HG02610 (cell line): ENCODE measurements at regions not wholly inside any gene's neighbourhood (a gene's known extent, or its start where the extent isn't known, plus 50 kb on each side); places are given as distances from the start of the nearest gene placed in this dataset.
"Not testable (repeated sequence)": the region's sequence is repeated elsewhere in the genome, so short reads cannot be mapped to it uniquely, and the experiment has no call there.

Source experiments
- ATAC-seq: cut with Tn5 transposase; IDR thresholded peaks from one replicate; pipeline ENCODE4 v1.9.1; 2021; ENCODE audit warnings: mild to moderate bottlenecking, moderate library complexity; ENCODE audit not compliant: unreplicated experiment

DNA sequence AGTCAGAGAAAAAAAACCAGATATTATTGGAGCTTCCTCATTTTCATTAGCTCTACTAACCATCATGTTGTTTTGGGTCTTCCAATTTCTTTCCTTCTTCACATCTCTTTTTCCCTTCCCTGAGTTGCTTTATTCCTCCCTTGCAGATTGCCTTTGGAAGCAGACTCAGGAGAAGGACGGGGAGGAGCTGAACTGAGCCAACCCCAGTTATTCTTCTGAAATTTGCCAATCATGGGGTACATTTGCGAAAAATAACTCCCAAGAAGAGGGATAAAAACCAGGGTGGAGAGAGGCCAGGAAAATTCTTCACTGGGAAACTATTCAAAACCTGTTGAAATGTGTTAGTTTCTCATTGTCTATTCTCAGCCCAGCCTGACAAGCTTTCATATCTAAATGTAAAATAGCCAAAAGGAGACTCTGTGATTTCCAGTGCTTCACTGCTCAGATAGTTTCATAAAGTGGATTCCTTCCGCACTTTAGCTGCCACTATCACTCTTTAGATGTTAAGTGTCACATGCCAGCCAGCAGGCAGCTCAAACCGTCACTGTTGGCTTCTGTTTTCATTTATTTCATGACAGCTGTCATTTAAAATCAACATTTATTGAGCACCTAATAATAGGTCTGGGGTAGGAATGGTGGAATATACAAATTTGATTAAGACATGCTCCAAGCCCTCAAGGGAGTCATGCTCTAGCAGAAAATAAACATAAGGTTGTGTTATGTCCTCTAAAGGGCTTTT, 204.5 kb downstream of the SREK1 start:
- ATAC-seq = no peak

DNA sequence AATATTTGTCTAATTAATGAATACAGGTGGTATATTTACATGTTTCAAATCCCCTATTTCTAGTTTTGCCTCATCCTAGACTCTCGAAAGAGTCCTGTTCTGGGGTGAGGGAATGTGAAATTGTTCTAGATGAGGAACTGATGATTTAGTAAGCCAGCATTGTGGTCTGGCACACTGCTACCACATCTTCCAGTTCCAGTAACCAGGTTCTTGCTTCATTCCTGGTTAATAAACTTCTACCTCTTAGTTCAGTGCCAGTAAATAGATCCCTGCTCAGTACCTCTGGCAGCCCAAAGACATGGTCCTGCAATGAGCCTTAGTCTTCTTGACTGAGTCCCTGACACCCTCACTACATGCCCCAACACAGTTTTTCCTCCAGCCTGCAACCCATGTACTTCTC, 207.7 kb downstream of the SREK1 start:
- no peak for ATAC-seq

DNA sequence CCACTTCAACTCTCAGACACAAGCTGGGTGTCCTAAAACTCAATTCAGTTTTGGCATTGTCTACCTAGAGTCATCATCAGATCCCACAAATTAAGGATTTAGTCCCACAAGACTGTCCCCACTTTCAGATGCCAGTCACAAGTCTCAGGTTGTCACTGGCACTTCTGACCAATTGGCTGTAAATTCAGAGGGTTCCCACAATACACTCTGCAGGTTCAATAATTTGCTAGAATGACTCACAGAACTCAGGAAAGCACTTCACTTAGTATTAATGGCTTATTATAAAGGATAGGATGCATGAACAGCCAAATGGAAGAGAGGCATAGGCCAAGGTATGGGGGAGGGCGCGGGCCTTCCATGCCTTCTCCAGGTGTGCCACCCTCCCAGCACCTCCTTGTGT, 209.1 kb downstream of the SREK1 start:
- no peak for ATAC-seq

DNA sequence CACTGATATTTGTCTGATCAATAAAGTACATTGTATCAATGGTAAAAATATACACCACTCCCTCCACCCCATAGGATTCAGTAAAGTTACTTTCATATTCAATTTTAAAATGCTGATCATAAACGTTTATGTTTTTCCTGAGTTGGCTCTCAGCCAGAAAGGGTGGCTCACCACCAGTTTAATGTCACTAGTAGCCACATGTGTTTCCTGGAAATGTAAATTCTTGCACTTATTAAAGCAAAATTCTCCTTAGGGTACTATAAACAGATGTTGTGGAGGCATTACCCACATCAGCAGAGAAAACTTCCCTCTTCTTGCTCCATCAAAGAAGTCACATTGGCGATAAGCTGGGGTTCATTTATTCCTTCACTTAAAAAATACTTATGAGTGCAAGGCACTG, 210.3 kb downstream of the SREK1 start:
- ATAC-seq = no peak

DNA sequence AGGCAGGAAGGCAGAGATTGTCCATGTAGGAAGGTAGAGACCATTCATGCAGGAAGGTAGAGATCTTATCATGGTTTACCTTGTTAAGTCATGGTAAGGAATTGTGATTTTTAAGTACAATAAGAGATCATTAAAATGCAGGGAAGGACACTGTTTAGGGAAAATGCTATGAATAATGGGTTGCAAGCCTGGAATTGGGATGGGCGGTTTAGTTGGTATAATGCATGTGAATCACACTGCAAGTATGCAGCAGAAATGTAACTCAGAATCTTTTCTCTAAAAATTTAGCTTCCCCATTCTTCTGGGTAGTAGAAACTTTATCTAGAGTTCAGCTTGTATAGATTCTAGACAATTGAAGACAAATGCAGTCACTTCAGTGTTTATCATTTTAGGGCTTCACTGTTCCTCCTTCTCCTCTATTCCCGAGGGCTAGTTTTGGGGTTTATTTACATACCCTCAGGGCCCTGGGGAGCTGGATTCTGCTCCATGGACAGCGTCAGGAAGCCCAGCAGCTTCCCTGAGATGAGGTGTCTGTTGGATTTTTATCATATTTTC, 212.0 kb downstream of the SREK1 start:
- ATAC-seq = no peak

DNA sequence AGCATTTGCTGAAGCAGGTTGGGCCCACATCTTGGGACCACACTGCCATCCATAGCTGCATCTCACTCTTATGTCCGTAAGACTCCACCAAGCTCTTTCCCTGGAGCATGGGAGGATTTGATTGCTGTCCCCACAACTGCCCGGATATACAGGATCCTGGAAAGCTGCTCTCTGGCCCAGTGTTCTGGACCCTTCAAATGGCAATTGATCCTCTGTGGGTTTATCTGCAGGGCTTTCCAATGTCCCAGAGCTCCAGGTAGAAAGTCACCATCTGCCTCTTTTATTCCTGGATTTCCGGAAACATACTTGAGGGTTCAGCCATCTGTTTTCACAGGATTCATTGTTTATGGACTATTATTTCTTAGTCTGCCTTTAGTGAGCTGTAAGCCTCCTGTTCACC, 214.6 kb downstream of the SREK1 start:
- ATAC-seq = no peak

DNA sequence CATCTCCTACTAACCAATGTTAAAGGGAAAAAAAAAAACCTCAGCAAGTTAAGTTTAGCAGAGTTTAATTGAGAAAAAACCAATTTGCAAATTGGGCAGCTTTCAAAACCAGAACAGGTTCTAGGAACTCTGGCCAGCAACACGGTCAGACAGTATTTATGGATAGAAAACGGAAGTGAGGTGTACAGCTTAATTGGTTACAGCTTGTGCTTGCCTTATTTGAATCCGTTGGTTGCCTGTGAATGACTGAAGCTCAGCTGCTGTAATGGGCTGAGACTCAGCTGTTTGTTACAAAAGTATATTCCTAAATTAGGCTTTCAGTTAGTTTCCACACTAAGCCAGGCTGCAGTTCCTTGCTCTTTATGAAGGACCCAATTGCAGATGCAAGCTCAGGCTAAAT, 217.0 kb downstream of the SREK1 start:
- no peak for ATAC-seq

DNA sequence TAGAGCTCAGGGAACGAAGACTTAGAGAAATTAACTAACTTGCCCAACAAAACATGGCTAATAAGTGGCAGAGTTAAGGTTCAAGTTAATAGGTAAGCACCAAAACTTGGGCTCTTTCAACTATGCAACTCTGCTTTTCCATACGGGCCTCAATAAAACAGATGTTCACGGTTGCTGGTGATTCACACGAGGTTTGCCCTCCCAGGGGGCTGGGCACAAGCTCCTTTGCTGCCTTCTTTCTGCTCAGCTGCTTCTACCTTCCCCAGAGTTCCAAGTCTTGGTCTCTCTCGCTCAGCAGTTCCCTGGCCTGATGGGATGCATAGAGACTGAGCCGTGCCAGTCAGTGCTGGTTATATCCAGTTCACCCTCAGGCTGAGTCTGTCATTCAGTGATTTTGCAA, 217.9 kb downstream of the SREK1 start:
- ATAC-seq = no peak

DNA sequence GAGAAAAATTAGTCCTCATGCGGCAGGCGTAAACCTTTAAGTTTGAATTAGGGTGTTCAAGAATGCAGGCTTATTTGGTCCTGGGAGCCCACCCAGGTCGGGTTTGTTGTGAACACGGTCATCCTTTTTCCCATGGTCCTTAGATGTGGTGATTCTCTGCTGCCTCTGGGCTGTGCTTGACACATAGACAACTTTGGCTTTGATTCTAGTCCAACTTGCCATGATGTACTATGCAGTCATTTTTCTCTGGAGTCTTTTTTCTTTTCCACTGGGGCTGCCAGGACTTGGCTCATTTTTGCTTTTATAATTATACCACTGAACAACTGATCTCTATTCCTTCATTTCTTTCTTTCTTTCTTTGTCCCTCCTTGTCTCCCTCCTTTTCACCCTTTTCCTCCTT, 218.6 kb downstream of the SREK1 start:
- no peak for ATAC-seq

DNA sequence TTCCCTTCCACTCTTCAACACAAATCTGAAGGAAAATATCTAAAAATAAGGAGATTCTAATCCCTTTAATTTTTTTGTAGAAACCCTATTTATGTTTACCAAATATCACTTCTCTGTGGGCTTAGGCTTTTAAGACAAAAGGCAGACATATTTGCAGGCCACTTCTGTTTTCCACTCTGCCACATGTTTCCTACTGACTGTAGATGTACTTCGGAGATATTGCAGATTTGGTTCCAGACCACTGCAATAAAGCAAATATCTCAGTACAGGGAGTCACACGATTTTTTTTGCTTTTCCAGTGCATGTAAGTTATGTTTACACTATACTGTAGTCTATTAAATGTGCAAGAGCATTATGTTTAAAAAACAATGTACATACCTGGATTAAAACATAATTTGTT, 219.0 kb downstream of the SREK1 start:
- no peak for ATAC-seq

DNA sequence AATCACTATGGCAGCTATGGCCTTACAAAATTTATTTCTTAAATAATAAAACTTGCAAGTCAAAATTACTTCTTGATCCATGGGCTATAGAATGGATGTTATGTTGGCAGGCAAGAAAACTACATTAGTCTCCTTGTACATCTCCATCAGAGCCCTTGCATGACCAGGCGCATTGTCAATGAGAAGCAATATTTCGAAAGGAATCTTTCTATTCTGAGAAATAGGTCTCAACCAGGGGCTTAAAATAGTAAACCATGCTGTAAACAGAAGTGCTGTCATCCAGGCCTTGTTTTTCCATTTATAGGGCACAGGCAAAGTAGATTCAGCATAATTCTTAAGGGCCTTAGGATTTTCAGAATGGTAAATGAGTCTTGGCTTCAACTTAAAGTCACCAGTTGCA, 220.1 kb downstream of the SREK1 start:
- ATAC-seq = no peak

DNA sequence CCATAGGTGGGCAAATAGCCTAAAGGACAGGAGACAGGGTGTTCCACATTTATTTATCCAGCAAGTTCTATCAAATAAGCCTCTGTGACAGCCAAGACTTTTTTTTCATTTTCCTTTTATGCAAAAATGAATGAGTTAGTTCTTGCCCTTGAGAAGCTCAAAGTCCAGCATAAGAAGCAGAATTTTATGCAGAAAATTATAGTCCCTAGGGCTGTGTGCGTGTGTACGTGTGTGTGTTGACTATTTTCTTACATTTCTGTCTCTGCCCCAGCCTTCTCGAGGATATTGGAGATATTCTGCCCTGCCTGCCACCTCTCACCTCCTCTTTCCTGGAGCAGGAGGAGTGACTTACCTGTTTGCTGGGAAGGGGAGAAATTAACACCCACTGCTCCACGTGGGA, 221.9 kb downstream of the SREK1 start:
- no peak for ATAC-seq

DNA sequence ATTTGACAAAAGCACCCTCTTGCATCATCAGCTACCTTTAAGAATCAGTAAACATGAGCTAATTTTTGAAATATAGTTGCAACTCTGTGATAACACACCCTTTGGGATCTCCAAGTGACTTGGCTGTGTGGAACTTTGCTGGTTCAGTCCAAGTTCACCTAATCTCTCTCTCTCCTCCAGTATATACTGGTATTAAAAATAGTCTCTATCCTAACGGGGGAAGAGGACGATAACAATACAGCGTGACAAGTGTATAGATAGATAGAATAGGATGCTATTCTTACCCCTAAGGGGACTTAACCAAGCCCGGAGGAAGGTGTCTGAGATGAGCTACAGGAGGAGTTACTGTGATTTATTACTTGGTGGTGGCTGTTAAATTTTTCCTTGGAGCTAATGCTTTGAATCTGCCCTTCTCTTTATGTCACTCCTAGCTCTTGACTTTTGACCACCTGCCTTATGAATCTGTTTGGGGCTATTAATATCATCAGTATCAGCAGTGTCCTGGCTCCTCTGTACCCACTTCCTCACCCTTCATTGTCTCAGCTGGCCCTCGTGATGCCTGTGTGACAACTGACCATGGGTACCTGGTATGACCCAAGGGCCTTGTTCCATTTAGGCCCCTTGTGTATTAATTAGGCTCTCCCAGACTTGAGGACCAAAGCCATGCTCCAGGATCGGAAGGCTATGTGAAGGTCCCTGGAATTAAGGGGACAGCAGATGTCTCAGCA, 223.9 kb downstream of the SREK1 start:
- no peak for ATAC-seq

DNA sequence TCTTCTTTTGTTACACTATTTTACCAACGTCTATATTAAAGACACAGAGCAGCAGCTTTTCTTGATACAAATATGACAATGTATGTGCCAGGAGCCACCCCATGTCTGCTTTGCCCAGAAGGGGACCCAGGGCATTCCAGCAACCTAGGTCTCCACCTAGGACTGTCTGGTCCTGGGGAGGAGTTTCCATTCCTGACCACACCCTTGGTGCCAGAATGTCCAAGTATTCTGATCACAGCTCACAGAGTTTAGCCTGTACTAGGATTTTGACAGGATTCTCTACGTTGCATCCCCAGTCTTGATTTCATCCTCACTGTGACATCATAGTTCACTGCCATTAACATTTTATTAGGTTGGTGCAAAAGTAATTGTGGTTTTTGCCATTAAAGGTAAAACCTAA, 224.7 kb downstream of the SREK1 start:
- ATAC-seq = no peak

DNA sequence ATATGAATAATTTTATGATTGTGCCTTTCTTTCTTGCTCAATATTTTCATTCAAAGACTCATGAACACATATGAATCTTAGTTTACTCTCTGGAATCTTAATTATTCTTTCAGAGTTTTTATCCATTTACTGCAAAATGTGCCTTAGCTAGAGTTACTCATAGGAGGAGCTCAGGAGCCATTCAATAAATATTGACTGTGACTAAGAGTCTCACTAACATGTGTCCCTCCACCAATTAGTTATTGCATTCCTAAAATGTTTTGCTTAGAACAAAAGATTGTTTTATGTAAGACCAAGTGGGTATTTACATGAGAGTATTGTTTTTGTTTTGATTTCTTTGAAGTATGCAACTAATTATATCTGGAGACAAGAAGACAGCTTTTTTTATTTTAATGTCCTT, 218.4 kb upstream of the MAST4 start:
- no peak for ATAC-seq

DNA sequence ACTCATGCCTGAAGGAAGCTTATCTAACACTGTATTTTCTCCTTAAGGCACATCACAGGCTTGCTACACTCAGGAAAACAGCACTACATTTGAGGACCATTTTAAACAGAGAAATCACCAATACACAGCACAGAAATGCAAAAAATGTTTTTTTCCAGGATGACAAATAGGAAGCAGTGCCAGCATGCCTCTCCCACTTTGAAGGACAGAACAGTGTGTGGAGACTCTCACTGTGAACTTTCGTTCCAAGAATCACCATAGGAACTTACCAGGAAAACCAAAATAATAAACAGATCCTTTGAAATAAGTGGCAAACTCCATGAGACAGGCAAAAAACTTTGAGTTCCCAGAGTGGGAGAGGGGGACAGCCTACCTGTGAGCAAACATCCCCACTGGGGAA, 217.8 kb upstream of the MAST4 start:
- no peak for ATAC-seq

DNA sequence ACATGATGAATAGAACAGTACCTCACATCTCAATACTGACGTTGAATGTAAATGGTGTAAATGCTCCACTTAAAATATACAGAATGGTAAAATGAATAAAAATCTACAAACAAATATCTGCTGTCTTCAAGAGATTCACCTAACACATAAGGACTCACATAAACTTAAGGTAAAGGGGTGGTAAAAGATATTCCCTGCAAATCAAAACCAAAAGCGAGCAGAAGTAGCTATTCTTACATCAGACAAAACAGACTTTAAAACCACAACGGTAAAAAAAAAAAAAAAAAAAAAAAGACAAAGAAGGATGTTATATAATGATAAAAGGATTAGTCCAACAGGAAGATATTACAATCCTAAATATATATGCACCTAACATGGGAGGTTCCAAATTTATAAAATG, 214.0 kb upstream of the MAST4 start:
- ATAC-seq = no peak

DNA sequence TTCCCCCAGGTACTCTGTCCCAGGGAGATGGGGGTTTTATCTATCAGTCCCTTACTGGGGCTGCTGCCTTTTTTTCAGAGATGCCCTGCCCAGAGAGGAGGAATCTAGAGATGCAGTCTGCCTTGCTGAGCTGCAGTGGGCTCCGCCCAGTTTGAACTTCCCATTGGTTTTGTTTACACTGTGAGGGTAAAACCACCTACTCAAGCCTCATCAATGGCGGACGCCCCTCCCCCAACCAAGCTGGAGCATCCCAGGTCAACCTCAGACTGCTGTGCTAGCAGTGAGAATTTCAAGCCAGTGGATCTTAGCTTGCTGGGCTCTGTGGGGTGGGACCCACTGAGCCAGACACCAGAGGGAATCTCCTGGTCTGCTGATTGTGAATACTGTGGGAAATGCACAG, 191.0 kb upstream of the MAST4 start:
- not testable (repeated sequence) for ATAC-seq

DNA sequence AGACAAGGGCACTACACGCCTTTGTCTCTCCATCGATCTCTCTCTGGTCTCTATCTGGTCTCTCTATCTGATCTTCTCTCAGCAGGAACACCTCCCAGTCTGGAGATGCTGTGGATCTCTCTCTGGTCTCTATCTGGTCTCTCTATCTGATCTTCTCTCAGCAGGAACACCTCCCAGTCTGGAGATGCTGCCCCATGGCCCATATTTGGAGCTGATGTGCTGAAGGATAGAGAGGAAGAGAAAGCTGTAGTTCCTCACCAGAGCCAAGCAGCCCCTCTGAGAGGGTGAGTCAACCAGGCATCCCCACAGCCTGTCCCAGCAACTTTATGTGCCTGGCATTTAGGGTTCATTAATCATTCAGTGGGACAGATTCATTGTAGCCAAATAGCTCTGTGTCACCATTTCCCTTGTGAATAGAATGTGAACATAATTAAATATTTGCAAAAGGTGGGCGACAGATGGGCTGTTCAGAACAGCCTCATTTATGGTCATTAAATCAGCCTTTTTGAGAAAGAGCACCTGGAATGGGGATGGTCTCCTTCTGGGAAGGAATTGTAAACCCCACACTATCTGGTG, 189.3 kb upstream of the MAST4 start:
- no peak for ATAC-seq

DNA sequence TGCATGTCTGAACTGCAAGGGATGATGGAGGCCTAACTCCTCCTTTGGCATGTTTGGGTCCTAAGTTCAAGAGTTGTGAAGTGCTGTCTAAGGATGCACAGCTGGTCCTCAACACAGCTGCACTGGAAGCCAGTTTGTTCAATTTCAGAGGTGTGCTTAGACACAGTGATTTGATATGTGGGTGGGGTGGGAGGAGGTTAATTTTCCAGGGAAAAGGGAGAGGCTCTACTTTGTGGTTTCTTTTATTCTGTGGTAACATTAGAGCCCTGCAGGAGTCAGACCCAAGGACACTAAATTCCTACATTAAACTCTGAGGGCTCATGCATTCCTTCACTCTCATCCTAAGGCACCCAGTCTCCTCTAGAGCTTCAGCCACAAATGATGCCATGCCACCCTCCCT, 188.4 kb upstream of the MAST4 start:
- ATAC-seq = no peak

DNA sequence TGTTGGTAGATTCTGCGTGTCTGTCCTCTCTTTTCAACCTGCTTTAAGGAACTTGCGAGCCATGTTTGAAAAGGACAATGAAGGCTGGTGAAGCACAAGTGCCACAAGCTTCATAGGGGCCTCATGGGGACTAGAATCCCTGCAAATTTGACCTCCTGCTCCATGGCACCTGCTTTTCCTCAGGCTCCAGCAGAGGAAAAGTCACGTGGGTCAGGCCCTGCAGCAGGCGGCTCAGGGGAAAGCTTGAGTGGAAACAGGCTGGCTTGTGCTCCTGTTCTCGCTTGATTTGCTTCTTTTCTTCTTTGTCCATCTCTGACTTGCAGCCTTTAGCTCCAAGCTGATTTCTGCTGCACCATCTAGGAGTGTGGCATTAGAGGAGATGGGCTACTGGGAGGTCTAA, 187.6 kb upstream of the MAST4 start:
- ATAC-seq = no peak

DNA sequence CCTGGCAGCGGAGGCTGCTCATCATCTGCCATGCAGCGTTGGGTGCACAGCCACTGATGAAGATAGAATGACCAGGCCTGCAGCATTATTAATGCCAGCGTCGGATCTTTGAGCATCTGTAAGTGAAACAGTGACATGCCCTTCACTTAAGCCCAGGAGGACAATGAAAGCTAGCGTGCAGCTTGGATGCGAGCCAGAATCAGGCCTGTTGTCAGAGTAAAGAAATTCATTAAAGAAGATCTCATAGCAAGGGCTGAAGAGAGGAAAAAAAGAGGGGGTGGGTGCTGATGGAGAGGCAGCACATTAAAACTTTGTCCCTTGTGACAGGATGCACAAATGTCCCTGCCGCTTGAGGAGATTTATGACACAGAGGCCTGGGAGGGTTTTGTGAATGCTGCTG, 186.1 kb upstream of the MAST4 start:
- ATAC-seq = no peak
